ENCODE measurements at regions not wholly inside any gene's neighbourhood (a gene's known extent, or its start where the extent isn't known, plus 50 kb on each side); places are given as distances from the start of the nearest gene placed in this dataset.
A peak's percentile ranks its signal among the peaks of the same experiment; 100 is the strongest.
"Not testable (repeated sequence)": the region's sequence is repeated elsewhere in the genome, so short reads cannot be mapped to it uniquely, and the experiment has no call there.

DNA sequence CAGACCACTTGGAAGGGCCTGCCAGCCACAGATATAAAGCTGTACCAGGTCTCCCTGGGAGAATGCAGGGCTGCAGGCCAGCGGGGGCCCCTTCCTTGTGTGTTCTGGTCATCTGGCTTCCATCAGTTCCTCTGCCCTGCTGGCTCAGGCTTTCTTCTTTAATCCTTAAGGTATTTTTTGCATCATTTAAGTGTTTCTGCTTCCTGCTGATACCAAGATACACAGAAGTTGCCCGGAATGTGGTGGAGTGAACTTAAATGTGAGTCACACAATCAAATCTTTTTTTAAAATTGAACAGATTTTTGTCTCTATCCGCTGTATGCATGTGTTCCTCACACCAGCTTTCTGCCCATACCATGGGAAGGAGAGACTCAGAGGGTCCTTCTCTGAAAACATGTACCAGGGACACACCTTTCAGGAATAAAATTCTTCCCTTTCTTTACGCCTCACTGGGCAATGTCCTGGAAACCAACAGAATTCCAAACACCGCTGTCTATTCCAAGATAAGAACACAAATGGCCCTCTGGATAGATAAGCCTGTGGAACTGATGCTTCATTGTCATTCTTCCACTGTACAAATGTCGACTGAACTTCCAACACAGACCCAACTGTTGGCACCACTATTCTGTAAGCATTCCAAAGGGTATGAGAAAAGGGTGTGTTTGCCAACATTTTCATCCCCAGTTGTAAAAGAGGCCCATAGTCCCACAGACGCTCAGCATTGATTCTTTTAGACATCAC is 206.2 kb upstream of the MYLIP start:
- no peak for DNase-seq

GRCh38 chr6:15921243-15921642 is 207.6 kb upstream of the MYLIP start:
- DNase-seq: no peak

DNA sequence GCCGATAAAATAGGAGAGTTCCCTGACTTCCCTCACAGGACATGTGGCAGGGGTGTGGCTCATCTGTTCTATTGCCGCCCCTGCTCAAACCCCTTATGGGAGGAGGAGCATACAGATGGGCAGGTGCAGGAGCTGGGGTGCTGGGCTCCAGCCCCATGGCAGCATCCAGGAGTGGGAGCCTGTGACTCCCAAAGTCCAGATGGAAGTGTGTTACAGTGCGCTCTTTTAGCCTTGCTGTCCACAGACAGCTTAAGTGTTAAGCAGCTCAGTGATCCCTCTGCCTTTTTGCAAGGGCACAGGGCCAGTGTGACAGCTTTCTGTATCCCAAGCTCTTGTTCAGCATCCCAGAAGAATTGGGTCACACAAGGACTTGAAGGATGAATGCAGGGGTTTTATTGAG is 212.3 kb upstream of the MYLIP start:
- DNase-seq: no peak

GRCh38 chr6:15915508-15916178 is 213.2 kb upstream of the MYLIP start:
- DNase-seq: no peak

DNA sequence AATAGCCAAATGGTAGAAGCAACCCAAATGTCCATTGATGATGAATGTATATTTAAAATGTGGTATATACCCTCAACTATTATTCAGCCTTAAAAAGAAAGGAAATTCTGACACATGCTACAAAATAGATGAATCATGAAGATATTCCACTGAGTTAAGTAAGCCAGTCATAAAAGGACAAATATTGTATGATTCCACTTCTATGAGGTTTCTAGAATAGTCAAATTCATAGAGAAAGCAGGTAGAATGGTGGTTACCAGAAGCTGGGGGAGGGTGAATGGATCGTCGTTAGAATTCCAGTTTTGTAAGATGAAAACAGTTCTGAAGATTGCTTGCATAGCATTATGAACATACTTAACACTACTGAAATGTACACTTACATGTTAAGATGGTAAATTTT is 214.3 kb upstream of the MYLIP start:
- DNase-seq: peak; percentile 49

DNA sequence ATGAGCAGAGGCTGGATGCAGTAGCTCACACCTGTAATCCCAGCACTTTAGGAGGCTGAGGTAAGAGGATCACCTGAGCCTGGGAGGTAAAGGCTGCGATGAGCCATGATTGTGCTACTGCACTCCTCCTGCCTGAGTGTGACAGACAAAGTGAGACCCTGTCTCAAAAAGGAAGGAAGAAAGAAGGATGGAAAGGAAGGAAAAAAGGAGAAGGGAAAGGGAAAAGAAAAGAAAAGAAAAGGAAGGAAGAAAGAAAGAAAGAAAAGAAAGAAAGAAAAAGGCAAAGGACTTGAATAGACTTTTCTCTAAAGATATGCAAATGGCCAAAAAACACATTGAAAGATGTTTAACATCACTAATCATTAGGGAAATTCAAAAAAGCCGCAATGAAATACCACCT is 215.3 kb upstream of the MYLIP start:
- DNase-seq: no peak

DNA sequence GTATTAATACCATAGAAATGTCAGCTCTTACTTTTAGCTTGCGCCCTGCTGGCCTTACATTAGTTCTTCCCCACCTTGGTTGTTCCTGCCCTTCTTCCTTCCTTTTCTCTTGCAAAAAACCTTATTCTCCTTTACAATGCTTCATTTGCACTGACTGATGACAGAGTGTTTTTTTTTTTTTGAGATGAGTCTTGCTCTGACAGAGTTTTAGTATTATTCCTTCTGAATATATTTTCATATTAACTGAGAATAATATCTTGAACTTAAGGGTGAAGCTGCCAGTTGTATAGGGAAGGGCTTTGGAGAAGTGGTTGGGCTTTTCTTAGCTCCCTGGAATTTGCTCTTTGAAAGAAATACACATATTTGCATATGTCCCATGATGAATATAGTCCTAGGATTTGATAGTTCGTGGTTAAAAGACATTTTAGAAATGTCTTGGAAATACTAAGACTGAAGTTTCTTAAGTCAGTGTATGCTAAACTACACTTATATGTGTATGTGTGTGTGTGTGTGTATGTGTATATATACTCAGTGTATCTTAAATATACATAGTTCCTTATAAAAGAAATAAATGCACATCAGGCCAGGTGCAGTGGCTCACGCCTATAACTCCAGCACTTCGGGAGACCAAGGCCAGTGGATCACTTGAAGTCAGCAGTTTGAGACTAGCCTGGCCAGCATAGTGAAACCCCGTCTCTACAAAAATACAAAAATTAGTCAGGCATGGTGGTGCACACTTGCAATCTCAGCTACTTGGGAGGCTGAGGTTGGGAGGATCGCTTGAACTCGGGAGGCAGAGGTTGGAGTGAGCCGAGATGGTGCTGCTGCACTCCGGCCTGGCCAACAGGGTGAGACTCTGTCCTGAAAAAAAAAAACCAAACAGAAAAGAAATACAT is 216.1 kb upstream of the MYLIP start:
- no peak for DNase-seq

DNA sequence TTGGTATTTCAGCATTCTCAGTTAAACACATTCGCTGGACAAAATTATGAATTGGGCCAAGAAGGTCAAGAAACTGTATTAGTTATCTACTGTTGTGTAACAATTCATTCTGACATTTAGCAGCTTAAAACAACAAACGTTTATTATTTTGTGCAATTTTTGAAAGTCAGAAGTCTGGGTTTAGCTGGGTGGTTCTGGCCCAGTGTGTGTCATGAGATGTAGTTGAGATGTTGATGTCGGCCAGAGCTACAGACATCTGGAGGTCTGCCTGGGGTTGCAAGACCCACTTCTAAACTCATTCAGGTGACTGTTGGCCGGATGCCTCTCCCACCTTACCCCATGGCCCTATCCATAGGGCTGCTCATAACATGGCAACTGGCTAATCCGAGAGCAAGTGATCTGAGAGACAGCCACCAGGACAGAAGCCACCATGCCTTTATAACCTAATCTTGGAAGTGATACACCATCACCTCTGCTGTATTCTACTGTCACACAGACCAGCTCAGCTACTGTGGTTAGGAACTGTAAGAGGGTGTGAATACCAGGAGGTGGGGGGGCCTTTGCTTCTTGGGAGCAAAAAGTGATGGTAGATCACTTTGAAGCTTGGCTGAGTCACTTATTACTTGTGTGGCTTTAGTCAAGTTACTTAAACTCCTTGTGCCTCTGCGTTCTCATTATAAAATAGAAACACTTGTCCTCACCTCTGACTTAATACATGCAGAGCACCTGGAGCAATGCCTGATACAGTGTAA is 217.0 kb upstream of the MYLIP start:
- DNase-seq: peak; percentile 75

- DNase-seq: no peak
These were observed 219.4 kb upstream of the MYLIP start for GRCh38 chr6:15909290-15910070.

DNA sequence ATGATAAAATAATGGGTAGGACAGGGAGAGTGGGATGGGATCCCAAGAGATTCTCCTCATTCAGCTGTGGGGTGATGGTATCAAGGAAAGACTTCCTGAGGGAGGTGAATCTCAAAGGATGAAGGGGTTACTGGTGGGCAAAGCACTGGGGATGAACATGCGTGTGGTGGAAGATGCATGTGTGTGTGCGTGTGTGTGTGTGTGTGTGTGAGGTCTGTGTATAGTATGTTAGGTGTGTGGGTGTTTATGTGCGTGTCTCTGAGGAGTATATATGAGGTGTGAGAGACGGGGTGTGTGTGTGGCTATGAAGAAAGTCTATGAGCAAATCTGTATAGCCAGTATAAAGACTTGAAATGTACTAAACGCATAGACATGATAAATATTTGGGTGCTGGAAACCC is 220.0 kb upstream of the MYLIP start:
- DNase-seq: no peak

DNA sequence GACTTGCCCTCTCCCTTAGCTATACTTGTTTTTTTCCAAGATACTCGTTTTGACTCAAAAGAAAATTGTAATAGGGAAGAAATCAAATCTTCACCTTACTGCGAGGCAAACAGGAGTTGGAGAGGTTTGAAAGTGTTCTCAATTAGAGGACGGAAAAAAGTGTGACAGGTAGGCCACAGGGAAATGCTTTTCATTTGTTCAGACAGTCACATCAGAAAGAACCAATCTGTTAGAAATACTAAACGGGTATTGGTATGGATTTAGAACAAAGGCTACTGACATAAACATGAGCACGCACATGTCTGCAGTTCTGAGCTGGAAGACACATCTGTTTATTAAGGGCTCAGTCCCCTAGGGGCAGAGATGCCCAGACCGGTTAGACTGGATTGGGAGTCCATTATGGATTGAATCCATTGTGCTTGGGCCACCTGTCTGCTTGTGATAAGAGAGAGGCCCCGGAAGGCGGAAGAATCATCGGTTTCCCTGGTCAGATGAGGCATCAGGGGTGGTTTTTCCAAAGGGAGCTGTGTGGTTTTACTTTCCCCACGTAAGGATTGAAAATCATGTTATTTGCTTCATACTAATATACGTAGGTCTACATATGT is 220.9 kb upstream of the MYLIP start:
- no peak for DNase-seq

- not testable (repeated sequence) for DNase-seq
These were observed 221.5 kb upstream of the MYLIP start for GRCh38 chr6:15907220-15907913.

- no peak for DNase-seq
These were observed 222.4 kb upstream of the MYLIP start for GRCh38 chr6:15906420-15907016.

DNA sequence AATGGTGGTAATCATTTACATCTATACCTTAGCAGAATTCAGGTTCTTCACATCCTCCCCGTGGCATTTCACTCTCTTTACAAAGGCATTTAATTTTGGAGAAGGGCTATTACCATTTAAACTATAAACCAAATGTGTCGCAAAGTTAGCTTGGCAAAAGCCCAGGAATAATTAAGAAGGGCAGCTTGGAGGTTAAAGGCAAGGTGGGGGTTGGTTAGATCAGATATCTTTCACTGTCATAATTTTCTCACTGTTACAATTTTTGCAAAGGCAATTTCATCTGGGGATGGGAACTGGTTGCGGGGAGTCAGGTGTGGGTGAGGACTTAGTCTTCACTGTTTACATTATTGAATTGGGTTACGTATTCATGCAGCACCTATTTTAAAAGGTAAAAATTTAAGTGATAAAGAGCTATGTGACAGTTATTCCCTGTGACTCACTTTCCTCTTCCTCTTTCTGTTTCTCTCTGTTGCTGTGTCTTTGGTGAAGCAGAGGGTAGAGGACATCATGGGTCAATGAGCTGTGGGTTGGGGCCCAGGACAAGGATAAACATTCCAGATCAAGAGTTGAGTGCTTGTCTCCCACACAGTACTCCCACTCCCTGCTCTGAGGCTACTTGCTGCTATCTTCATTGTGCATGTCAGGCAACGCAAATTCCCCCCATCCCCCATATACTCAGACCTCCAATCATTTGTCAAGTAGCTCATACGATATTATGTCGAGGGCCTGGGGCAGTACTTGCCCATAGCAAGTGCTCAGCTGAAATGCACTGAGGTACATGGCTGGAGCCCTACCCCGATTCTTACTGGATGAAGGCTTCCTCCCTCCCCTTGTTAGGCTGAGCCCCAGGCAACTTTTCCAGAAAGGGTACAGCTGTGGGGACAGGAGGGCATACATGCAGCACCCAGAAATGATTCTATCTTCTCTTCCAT is 223.1 kb upstream of the MYLIP start:
- no peak for DNase-seq

GRCh38 chr6:15904651-15905376 is 224.1 kb upstream of the MYLIP start:
- no peak for DNase-seq

DNA sequence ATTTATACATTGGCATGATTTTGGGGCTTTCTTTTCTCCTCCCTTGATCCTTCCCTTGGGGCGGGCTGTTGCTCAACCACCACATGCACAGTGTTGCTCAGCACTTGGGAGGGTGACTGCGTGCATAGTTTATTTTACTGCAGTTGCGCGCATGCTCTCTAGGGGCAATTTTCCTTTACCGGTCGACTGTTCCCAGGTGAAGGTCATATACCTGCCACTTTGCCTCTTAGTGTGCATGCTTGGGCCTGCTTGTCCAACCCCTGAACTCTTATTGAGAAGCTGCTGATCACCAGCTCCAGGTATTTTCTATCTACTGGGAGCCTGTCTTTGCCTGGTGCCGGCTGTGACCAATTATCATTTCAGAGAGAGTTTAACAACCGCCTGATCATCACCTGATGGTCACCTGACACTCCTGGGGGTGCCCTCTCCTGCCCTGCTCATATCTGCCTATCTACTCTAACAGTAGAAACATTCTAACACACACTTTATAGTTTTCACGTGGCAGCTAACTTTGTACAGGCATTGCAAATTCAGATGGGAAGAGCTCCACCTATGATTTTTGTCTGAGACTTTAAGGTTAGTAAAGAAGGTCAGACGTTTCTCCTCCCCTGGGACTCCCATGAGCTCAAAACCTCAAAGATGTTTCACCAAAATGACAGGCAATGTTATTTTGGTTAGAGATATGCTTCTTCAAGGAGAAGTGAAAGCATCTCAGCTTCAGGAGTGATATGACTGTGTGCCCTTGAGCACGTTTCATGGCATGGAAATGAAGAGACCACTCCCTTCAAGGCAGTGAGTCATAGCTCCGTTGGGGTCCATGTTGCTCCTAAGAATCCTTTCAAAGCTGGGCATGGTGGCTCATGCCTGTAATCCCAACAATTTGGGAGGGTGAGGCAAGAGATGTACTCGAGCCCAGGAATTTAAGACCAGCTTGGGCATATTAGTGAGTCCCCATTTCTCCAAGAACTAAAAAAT is 227.5 kb upstream of the MYLIP start:
- peak; percentile 52 for DNase-seq

DNA sequence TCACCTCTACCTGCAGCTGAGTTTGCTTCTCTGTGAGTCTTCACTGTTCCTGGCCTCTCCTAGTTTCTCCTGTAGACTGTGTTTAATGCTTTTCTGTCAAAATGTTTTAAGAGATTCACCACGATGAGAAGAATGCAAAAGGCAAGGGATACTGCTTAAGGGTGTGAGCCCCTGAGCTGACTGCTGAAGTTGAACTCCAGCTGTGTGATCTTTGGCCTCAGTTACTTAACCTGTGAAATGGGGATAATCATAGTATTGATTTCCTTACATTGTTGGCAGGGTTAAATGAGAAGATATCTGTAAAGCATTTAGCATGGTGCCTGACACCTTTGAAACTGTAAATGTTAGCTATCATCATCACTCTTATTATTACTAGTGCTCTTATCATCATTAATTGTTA is 230.2 kb upstream of the MYLIP start:
- no peak for DNase-seq
